Body of pancreas (tissue), 4 donors: ENCODE measurements at regions not wholly inside any gene's neighbourhood (a gene's known extent, or its start where the extent isn't known, plus 50 kb on each side); places are given as distances from the start of the nearest gene placed in this dataset.

Experiments
- ATAC-seq: fragments of 150-250 bp; one replicate; pipeline ENCODE4 v1.9.1; 2016
- DNase-seq, 4 donors: peaks; one replicate each; pipeline ENCODE4 v3.0.0-alpha.2; 2019
- H3K27ac ChIP-seq, 4 donors: fragments of 200-600 bp; sonication (generic); 1 replicate in 3 of 4; 2 replicates in 1 of 4; pipeline versions ENCODE4 v1.5.1 to v1.6.1; 2016 to 2019; ENCODE audit warnings: mild to moderate bottlenecking in 1 of 4, mixed read lengths in 1 of 4, moderate library complexity in 1 of 4
- H3K27me3 ChIP-seq, 2 donors: fragments of 200-600 bp; sonication (generic); one replicate each; pipeline ENCODE4 v1.6.0; 2016; ENCODE audit warnings: mild to moderate bottlenecking in 1 of 2
- H3K36me3 ChIP-seq, 2 donors: fragments of 200-600 bp; sonication (generic); replicated peaks in 1 of 2; 2 replicates each; pipeline ENCODE4 v1.5.1; 2016; ENCODE audit warnings: low read depth in 2 of 2; ENCODE audit not compliant: insufficient read depth in 1 of 2
- H3K4me1 ChIP-seq: fragments of 200-600 bp; sonication (generic); one replicate; pipeline ENCODE4 v1.6.0; 2016
- H3K4me3 ChIP-seq, 2 donors: fragments of 200-600 bp; sonication (generic); 1 replicate in 1 of 2; 2 replicates in 1 of 2; pipeline ENCODE4 v1.5.1; 2016 to 2019
- H3K9me3 ChIP-seq, 3 donors: fragments of 200-600 bp; sonication (generic); 1 replicate in 2 of 3; 2 replicates in 1 of 3; pipeline ENCODE4 v1.5.1; 2016
- POLR2A ChIP-seq, 3 donors: fragments of 450-650 bp; IDR thresholded peaks; one replicate each; pipeline ENCODE4 v1.6.1; 2016; ENCODE audit warnings: antibody characterized with exemption in 3 of 3, mild to moderate bottlenecking in 2 of 3
- WGBS, 2 donors: methylation state at CpG; one replicate each; pipeline ENCODE4 v1.1.5; 2017; 5-methylcytosine and 5-hydroxymethylcytosine counted together
- intact Hi-C: fragments of 100-400 bp; cut with DNase I; formaldehyde crosslinking; loops from one replicate; pipeline ENCODE4 v1.15.1; 2023
- TF ChIP-seq, protein P1 (sequence below), 7 experiments: fragments of 450-650 bp in 4 of 7; fragments of 200-600 bp in 3 of 7; sonication (generic) in 3 of 7; IDR thresholded peaks; one replicate each; pipeline ENCODE4 v1.5.1; 2016 to 2019; ENCODE audit warnings: antibody characterized with exemption in 7 of 7

DNA sequence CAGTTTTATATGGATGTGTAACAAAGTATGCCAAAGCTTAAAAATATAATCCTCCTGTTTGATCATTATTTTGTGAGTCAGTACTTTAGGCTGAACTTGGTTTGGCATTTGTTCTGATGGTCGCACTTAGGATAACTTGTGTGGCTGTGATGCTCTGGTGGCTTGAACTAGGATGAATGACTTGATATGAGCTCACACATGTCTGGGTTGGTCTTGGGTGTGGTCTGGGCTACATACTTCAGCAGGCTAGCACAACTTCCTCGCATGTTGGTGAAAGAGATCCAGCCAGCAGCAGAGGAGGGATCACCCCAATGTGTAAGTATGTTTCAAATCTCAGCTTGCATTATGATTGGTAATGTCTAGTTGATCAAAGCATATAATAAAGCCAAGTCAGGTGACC, 969.1 kb upstream of the PCDH9 start:
- Histone ChIP-seq H3K4me1 (no peaks in the 10 kb centered on the region), H3K9me3 (no peaks in the 10 kb centered on the region), H3K27ac (no peak overlapping the region), H3K4me3 (no peak overlapping the region), H3K36me3 (no peaks in the 10 kb centered on the region), H3K27me3 (no peaks in the 10 kb centered on the region)
- no peak for ATAC-seq
- DNase-seq: no peak
- WGBS, 2 donors: 78 to 83% methylated on average over 2 of the region's 2 CpGs
- intact Hi-C loops: no loop called here
- no peak for TF ChIP-seq POLR2A (IDR thresholded peaks at IDR 0.05)
- TF ChIP-seq, protein P1, sequence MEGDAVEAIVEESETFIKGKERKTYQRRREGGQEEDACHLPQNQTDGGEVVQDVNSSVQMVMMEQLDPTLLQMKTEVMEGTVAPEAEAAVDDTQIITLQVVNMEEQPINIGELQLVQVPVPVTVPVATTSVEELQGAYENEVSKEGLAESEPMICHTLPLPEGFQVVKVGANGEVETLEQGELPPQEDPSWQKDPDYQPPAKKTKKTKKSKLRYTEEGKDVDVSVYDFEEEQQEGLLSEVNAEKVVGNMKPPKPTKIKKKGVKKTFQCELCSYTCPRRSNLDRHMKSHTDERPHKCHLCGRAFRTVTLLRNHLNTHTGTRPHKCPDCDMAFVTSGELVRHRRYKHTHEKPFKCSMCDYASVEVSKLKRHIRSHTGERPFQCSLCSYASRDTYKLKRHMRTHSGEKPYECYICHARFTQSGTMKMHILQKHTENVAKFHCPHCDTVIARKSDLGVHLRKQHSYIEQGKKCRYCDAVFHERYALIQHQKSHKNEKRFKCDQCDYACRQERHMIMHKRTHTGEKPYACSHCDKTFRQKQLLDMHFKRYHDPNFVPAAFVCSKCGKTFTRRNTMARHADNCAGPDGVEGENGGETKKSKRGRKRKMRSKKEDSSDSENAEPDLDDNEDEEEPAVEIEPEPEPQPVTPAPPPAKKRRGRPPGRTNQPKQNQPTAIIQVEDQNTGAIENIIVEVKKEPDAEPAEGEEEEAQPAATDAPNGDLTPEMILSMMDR (IDR thresholded peaks at IDR 0.05): no peak

DNA sequence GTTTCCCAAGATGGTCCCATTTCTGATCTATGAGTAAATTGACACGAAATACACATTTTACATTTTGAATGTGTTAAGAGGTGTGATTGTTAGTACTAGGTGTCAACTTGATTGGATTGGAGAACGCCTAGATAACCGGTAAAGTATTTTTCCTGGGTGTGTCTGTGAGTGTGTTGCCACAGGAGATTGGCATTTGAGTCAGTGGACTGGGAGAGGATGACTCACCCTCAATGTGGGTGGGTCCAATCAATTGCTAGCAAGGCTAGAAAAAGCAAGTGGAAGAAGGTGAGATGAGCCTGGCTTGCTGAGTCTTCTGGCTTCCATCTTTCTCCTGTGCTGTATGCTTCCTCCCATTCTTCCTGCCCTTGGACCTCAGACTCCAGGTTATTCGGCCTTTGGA, 960.7 kb upstream of the PCDH9 start:
- Histone ChIP-seq H3K9me3 (no peaks in the 10 kb centered on the region), H3K36me3 (no peaks in the 10 kb centered on the region), H3K4me1 (no peaks in the 10 kb centered on the region), H3K27me3 (no peaks in the 10 kb centered on the region), H3K4me3 (no peak overlapping the region), H3K27ac (no peak overlapping the region)
- DNase-seq (no peak), ATAC-seq (no peak)
- TF ChIP-seq, protein P1 (IDR thresholded peaks at IDR 0.05): no peak
- TF ChIP-seq POLR2A (IDR thresholded peaks at IDR 0.05): no peak
- 56 to 73% methylated on average over 4 of the region's 4 CpGs for WGBS, 2 donors
- intact Hi-C loops: no loop called here

DNA sequence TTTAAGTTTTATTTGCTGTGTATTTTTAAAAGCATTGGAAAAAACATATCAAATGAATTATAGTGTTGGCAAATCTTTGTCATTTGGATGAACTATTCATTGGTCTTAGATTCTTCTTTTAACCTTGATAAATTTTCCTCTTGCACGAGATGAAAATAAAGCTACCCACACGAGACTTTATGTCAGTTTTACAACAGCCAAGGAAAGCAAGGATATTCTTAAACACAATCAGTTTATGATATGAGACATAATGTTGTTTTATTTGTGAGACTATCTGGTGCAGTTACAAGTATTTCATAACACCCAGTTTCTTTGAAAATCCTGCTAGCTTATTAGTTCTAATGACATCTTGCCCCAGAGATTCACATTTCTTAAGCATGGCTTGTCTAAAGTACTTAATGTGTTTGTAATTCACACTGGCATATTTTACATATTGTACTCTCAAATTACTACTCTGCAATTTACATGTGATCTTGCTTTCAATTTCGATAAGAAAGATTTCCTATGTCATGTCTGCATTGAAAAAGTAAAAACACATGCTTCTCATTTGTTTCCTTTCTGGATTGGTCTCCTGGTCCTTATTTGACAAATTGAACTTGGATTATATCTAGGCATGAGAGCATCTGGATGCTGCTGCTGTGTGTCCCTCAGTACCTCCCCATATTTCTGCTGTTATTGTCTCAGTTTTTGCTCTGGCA, 955.5 kb upstream of the PCDH9 start:
- TF ChIP-seq, protein P1 (IDR thresholded peaks at IDR 0.05): no peak
- no peak for TF ChIP-seq POLR2A (IDR thresholded peaks at IDR 0.05)
- DNase-seq (no peak), ATAC-seq (no peak)
- 33 to 35% methylated on average over 3 of the region's 3 CpGs for WGBS, 2 donors
- intact Hi-C loops: no loop called here
- Histone ChIP-seq H3K36me3 (no peaks in the 10 kb centered on the region), H3K9me3 (no peaks in the 10 kb centered on the region), H3K4me3 (no peak overlapping the region), H3K27me3 (no peaks in the 10 kb centered on the region), H3K27ac (no peak overlapping the region), H3K4me1 (no peaks in the 10 kb centered on the region)

DNA sequence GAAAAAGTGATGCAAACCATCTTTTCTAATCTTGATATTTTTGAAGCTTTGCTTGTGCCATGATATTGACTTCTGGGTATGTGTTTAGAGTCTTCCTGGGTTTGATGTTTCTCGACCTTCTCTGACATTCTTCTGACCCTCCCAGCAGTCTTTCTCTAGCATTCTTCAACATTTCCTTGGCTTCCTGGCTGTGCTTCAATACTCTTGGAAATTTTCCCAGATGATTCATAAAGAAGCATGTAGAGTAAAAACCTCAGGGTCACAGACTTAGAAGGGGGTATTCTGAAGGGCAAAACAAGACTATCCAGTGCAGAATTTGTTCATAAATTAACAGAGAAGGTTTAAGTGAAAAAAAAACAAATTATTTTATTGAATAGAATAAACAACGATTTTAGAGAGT, 946.3 kb upstream of the PCDH9 start:
- TF ChIP-seq, protein P1 (IDR thresholded peaks at IDR 0.05): no peak
- no peak for TF ChIP-seq POLR2A (IDR thresholded peaks at IDR 0.05)

DNA sequence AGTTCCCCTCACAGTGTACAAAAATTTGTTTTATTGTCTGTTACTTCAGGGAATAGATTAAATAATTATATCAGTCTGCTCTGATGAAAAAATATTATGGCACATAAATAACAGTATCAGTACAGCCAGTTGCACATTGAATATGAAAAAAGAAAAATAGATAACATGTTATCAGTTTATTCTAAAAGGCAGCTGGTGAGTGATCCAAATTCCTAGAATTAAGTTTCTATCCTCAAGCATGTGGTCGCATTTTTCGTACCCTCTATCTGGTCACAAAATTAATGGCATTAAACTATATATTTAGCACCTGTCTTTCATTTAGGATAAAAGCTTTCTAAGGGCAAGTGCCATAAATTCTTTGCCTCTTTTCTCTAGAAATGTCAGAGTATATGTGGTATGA, 944.8 kb upstream of the PCDH9 start:
- ATAC-seq (no peak), DNase-seq (no peak)
- Histone ChIP-seq H3K9me3 (no peaks in the 10 kb centered on the region), H3K36me3 (no peaks in the 10 kb centered on the region), H3K4me1 (no peaks in the 10 kb centered on the region), H3K4me3 (no peak overlapping the region), H3K27me3 (no peaks in the 10 kb centered on the region), H3K27ac (no peak overlapping the region)
- intact Hi-C loops: no loop called here
- WGBS, 2 donors: 69 to 72% methylated on average over 2 of the region's 2 CpGs
- TF ChIP-seq, protein P1 (IDR thresholded peaks at IDR 0.05): no peak
- TF ChIP-seq POLR2A (IDR thresholded peaks at IDR 0.05): no peak

More for the DNA sequence above, 946.3 kb upstream of the PCDH9 start:
- no peaks in the 10 kb centered on the region for H3K27me3 ChIP-seq
- H3K27ac ChIP-seq: no peak overlapping the region
- no peak overlapping the region for H3K4me3 ChIP-seq
- 24 to 32% methylated on average over 2 of the region's 2 CpGs for WGBS, 2 donors
- H3K9me3 ChIP-seq: peaks cover 0 to 5% (median 0%) of the 10 kb centered on the region in 3 donors
- intact Hi-C loops: no loop called here
- DNase-seq (no peak), ATAC-seq (no peak)
- H3K4me1 ChIP-seq: no peaks in the 10 kb centered on the region
- H3K36me3 ChIP-seq: no peaks in the 10 kb centered on the region
